Neural cell (in vitro differentiated cells): ENCODE measurements at regions not wholly inside any gene's neighbourhood (a gene's known extent, or its start where the extent isn't known, plus 50 kb on each side); places are given as distances from the start of the nearest gene placed in this dataset.
"Not testable (repeated sequence)": the region's sequence is repeated elsewhere in the genome, so short reads cannot be mapped to it uniquely, and the experiment has no call there.

ENCODE experiments used
- EP300 ChIP-seq: fragments of 450-650 bp; conservative IDR thresholded peaks from 2 replicates; pipeline ENCODE4 v1.6.1; 2014; ENCODE audit warnings: antibody characterized with exemption, mild to moderate bottlenecking, moderate library complexity; ENCODE audit not compliant: poor library complexity, severe bottlenecking
- MXI1 ChIP-seq: fragments of 450-650 bp; conservative IDR thresholded peaks from 2 replicates; pipeline ENCODE4 v1.6.1; 2014; ENCODE audit warnings: antibody characterized with exemption, mild to moderate bottlenecking; ENCODE audit not compliant: poor library complexity, severe bottlenecking
- POLR2AphosphoS5 ChIP-seq: IDR thresholded peaks from 2 replicates; pipeline ENCODE4 v1.6.1; 2012
- REST ChIP-seq: IDR thresholded peaks from 2 replicates; pipeline ENCODE4 v1.6.1; 2012; ENCODE audit warnings: borderline replicate concordance
- TF ChIP-seq, protein P1 (sequence below): fragments of 450-650 bp; IDR thresholded peaks from 2 replicates; pipeline ENCODE4 v1.5.1; 2014; ENCODE audit warnings: antibody characterized with exemption, mild to moderate bottlenecking, moderate library complexity; ENCODE audit not compliant: poor library complexity, severe bottlenecking

DNA sequence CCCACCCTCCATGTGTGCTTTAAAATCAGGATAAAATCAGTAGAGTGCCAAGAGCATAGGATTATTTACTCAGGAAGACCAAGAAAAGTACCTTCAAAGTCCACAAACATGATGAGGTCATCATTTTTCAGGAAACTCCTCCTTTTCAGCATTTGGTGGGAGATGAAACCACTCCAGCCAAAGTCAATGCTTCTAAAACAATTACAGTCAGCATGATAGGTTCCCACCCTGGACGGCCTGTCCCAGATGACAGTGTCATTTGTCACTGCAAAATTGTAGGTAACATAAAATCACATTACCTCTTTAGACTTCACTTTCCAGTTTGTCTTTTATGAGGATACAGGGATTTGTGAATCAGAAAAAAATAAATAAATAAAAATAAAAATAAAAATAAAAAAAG, 638.0 kb downstream of the SPATA31A6 start:
- TF ChIP-seq, protein P1, sequence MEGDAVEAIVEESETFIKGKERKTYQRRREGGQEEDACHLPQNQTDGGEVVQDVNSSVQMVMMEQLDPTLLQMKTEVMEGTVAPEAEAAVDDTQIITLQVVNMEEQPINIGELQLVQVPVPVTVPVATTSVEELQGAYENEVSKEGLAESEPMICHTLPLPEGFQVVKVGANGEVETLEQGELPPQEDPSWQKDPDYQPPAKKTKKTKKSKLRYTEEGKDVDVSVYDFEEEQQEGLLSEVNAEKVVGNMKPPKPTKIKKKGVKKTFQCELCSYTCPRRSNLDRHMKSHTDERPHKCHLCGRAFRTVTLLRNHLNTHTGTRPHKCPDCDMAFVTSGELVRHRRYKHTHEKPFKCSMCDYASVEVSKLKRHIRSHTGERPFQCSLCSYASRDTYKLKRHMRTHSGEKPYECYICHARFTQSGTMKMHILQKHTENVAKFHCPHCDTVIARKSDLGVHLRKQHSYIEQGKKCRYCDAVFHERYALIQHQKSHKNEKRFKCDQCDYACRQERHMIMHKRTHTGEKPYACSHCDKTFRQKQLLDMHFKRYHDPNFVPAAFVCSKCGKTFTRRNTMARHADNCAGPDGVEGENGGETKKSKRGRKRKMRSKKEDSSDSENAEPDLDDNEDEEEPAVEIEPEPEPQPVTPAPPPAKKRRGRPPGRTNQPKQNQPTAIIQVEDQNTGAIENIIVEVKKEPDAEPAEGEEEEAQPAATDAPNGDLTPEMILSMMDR, result not testable (repeated sequence)
- TF ChIP-seq EP300, MXI1, REST, POLR2AphosphoS5: not testable (repeated sequence)
